Ovary (tissue), 7 donors: ENCODE measurements at regions not wholly inside any gene's neighbourhood (a gene's known extent, or its start where the extent isn't known, plus 50 kb on each side); places are given as distances from the start of the nearest gene placed in this dataset.

Experiments used
- DNase-seq, 5 donors: peaks; one replicate each; pipeline ENCODE4 v3.0.0-alpha.2; 2019 to 2020
- H3K27ac ChIP-seq, 2 donors: fragments of 200-600 bp; one replicate each; pipeline versions ENCODE4 v1.5.1 to v1.8.0; 2019 to 2022
- H3K27me3 ChIP-seq: fragments of 200-600 bp; one replicate; pipeline ENCODE4 v1.8.0; 2022
- H3K36me3 ChIP-seq: fragments of 200-600 bp; sonication (generic); one replicate; pipeline ENCODE4 v1.5.1; 2019
- H3K4me1 ChIP-seq: one replicate; pipeline ENCODE4 v1.8.1; 2013; ENCODE audit warnings: mild to moderate bottlenecking, moderate library complexity; ENCODE audit not compliant: insufficient read depth
- H3K4me3 ChIP-seq: fragments of 200-600 bp; sonication (generic); one replicate; pipeline ENCODE4 v1.5.1; 2017
- H3K9me3 ChIP-seq, 2 donors: fragments of 200-600 bp in 1 of 2; sonication (generic) in 1 of 2; one replicate each; pipeline versions ENCODE4 v1.5.1 to v1.8.1; 2013 to 2019; ENCODE audit warnings: mild to moderate bottlenecking in 1 of 2, moderate library complexity in 1 of 2
- EP300 ChIP-seq: sonication (generic); formaldehyde crosslinking; IDR thresholded peaks from one replicate; pipeline ENCODE4 v1.6.1; 2017; ENCODE audit warnings: antibody characterized with exemption
- POLR2A ChIP-seq: fragments of 450-650 bp; IDR thresholded peaks from one replicate; pipeline ENCODE4 v1.6.1; 2017; ENCODE audit warnings: antibody characterized with exemption, mild to moderate bottlenecking, moderate library complexity
- WGBS, 3 donors: extraction: QIAGEN DNeasy Blood & Tissue Kit in 1 of 3; methylation state at CpG; one replicate each; pipeline versions ENCODE4 v1.1.5 to v1.1.7; 2013 to 2017; 5-methylcytosine and 5-hydroxymethylcytosine counted together
- intact Hi-C, 4 donors: fragments of 100-400 bp; cut with DNase I; formaldehyde crosslinking; loops; one replicate each; pipeline versions ENCODE4 v1.11.0 to v1.15.1; 2022 to 2023
- TF ChIP-seq, protein P1 (sequence below), 3 donors: fragments of 450-650 bp in 2 of 3; fragments of 200-600 bp in 1 of 3; IDR thresholded peaks; one replicate each; pipeline versions ENCODE4 v1.5.1 to v1.8.0; 2016 to 2022; ENCODE audit warnings: antibody characterized with exemption in 3 of 3, mild to moderate bottlenecking in 1 of 3
- donor health status: DM: no; HTN: no; CAD: no; lungs with moderate emphysema.
- donor health status: DM: no; HTN: no; CAD: no.
- donor health status: Bipolar disorder and iron deficiency.
- donor health status: DM: no; HTN: no; CAD: no.
- donor health status: DM: yes; HTN: yes; CAD: no.

- TF ChIP-seq, protein P1, sequence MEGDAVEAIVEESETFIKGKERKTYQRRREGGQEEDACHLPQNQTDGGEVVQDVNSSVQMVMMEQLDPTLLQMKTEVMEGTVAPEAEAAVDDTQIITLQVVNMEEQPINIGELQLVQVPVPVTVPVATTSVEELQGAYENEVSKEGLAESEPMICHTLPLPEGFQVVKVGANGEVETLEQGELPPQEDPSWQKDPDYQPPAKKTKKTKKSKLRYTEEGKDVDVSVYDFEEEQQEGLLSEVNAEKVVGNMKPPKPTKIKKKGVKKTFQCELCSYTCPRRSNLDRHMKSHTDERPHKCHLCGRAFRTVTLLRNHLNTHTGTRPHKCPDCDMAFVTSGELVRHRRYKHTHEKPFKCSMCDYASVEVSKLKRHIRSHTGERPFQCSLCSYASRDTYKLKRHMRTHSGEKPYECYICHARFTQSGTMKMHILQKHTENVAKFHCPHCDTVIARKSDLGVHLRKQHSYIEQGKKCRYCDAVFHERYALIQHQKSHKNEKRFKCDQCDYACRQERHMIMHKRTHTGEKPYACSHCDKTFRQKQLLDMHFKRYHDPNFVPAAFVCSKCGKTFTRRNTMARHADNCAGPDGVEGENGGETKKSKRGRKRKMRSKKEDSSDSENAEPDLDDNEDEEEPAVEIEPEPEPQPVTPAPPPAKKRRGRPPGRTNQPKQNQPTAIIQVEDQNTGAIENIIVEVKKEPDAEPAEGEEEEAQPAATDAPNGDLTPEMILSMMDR (IDR thresholded peaks at IDR 0.05), result no peak
- TF ChIP-seq EP300, result no peak
- no peak for TF ChIP-seq POLR2A
- Histone ChIP-seq H3K4me1 (no peaks in the 10 kb centered on the region), H3K4me3 (no peak overlapping the region), H3K9me3 (no peaks in the 10 kb centered on the region), H3K36me3 (no peaks in the 10 kb centered on the region), H3K27ac (no peak overlapping the region), H3K27me3 (no peaks in the 10 kb centered on the region)
- 93 to 96% (median 96%) methylated on average over 16 of the region's 16 CpGs for WGBS, 3 donors
- intact Hi-C loops, result no loop called here
- DNase-seq, result no peak
Measured at GRCh38 chr2:7840651-7841380, 841.0 kb upstream of the ID2 start.

- H3K27me3 ChIP-seq, result no peaks in the 10 kb centered on the region
- H3K27ac ChIP-seq, result no peak overlapping the region
- TF ChIP-seq, protein P1 (IDR thresholded peaks at IDR 0.05), result no peak
- no peak for TF ChIP-seq POLR2A
- no peak for TF ChIP-seq EP300
- no peak for DNase-seq
- H3K4me1 ChIP-seq, result no peaks in the 10 kb centered on the region
- no peaks in the 10 kb centered on the region for H3K36me3 ChIP-seq
- 85 to 92% (median 90%) methylated on average over 2 of the region's 2 CpGs for whole genome bisulfite sequencing, 3 donors
- H3K4me3 ChIP-seq, result no peak overlapping the region
- intact Hi-C loops, result no loop called here
- no peaks in the 10 kb centered on the region for H3K9me3 ChIP-seq
Measured at GRCh38 chr2:7841751-7842150, 840.1 kb upstream of the ID2 start.

- intact Hi-C loops, result no loop called here
- Histone ChIP-seq H3K9me3 (no peaks in the 10 kb centered on the region), H3K4me3 (no peak overlapping the region), H3K27me3 (no peaks in the 10 kb centered on the region), H3K4me1 (peaks cover 2% of the 10 kb centered on the region), H3K27ac (no peak overlapping the region), H3K36me3 (no peaks in the 10 kb centered on the region)
- WGBS, 3 donors, result 25 to 28% (median 25%) methylated on average over 9 of the region's 9 CpGs
- DNase-seq, result no peak
- TF ChIP-seq POLR2A (no peak), EP300 (no peak)
- TF ChIP-seq, protein P1 (IDR thresholded peaks at IDR 0.05), result no peak
Measured at GRCh38 chr2:7844414-7844965, 837.4 kb upstream of the ID2 start.

DNA sequence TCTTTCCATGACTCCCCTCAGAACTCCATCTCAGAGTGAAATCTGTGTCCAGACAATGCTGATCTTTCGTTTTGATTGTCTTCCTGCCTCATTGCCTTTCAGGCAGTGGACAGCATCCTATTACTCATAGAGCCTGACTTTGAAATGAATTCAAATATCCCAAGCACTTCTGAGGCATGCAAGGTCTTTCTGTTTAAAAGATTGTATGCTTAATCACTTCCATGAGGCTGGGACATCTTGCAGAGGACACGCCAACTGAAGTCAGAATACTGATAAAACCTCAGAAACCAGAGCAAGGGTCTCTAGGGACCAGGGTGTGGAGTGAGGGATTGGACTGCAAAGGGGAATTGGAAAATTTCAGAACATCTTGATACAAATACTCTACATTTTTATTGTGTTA is 836.5 kb upstream of the ID2 start:
- intact Hi-C loops, result no loop called here
- no peak for DNase-seq
- no peaks in the 10 kb centered on the region for H3K9me3 ChIP-seq
- TF ChIP-seq POLR2A (no peak), EP300 (no peak)
- TF ChIP-seq, protein P1 (IDR thresholded peaks at IDR 0.05), result no peak
- H3K27me3 ChIP-seq, result no peaks in the 10 kb centered on the region
- WGBS, 3 donors, result 16 to 42% (median 23%) methylated on average over 2 of the region's 2 CpGs
- no peak overlapping the region for H3K27ac ChIP-seq
- H3K36me3 ChIP-seq, result no peaks in the 10 kb centered on the region
- no peak overlapping the region for H3K4me3 ChIP-seq
- H3K4me1 ChIP-seq, result peaks cover 2% of the 10 kb centered on the region
